B cell (primary cell): ENCODE measurements at regions not wholly inside any gene's neighbourhood (a gene's known extent, or its start where the extent isn't known, plus 50 kb on each side); places are given as distances from the start of the nearest gene placed in this dataset.
"Not testable (repeated sequence)": the region's sequence is repeated elsewhere in the genome, so short reads cannot be mapped to it uniquely, and the experiment has no call there.

ENCODE experiments used
- CTCF ChIP-seq: fragments of 200-600 bp; IDR thresholded peaks from one replicate; pipeline ENCODE4 v1.8.0; 2022; ENCODE audit warnings: antibody characterized with exemption, mild to moderate bottlenecking
- EZH2 ChIP-seq: IDR thresholded peaks from 2 replicates; pipeline ENCODE4 v1.6.1; 2012; ENCODE audit warnings: borderline replicate concordance, low read depth, mild to moderate bottlenecking, moderate library complexity, low read length; ENCODE audit not compliant: insufficient read depth, poor library complexity, severe bottlenecking

- not testable (repeated sequence) for TF ChIP-seq CTCF, EZH2
Observed at GRCh38 chr7:77480102-77480627, 56.9 kb upstream of the PTPN12 start.
